Loucy (cell line): ENCODE measurements at regions not wholly inside any gene's neighbourhood (a gene's known extent, or its start where the extent isn't known, plus 50 kb on each side); places are given as distances from the start of the nearest gene placed in this dataset.

Experiments
- CTCF ChIP-seq: fragments of 200-600 bp; sonication (generic); conservative IDR thresholded peaks from 2 replicates; pipeline ENCODE4 v1.5.1; 2014; ENCODE audit warnings: mild to moderate bottlenecking, antibody characterized with exemption, low read length
- EZH2phosphoT487 ChIP-seq: fragments of 200-600 bp; IDR thresholded peaks from 2 replicates; pipeline ENCODE4 v1.6.1; 2018; ENCODE audit warnings: antibody characterized with exemption, mild to moderate bottlenecking, moderate library complexity, borderline replicate concordance

- TF ChIP-seq CTCF, result no peak
- no peak for TF ChIP-seq EZH2phosphoT487
Observed at GRCh38 chr1:188269956-188270355, 1441.2 kb downstream of the PLA2G4A start.
